Activated B cell treated with CpG ODN at 0.5 μM for 24 hours (primary cell): ENCODE measurements at regions not wholly inside any gene's neighbourhood (a gene's known extent, or its start where the extent isn't known, plus 50 kb on each side); places are given as distances from the start of the nearest gene placed in this dataset.

ENCODE experiments used
- ATAC-seq: fragments of 200-7000 bp; cut with Tn5 transposase; one replicate; pipeline ENCODE4 v1.10.0; 2021; ENCODE audit warnings: low read depth, mild to moderate bottlenecking, moderate library complexity
- CTCF ChIA-PET: fragments of 350-600 bp; sonication (Branson Sonifier 250); formaldehyde crosslinking; loops from one replicate; lab custom pipeline; 2021; ENCODE audit warnings: antibody characterized with exemption; lab: Charles Lee
- POLR2A ChIA-PET: fragments of 350-600 bp; sonication (Branson Sonifier 250); formaldehyde crosslinking; loops from one replicate; lab custom pipeline; 2021; ENCODE audit warnings: antibody characterized with exemption; lab: Charles Lee
- DNase-seq: peaks from one replicate; pipeline ENCODE4 v3.0.0; 2022
- H3K27ac Mint-ChIP-seq: one replicate; pipeline ENCODE4 v1.8.0; 2020; ENCODE audit warnings: mixed read lengths
- H3K27me3 Mint-ChIP-seq: one replicate; pipeline ENCODE4 v1.8.0; 2021; ENCODE audit warnings: mixed read lengths
- H3K36me3 Mint-ChIP-seq: one replicate; pipeline ENCODE4 v1.8.0; 2021; ENCODE audit warnings: low read depth, mixed read lengths
- H3K4me1 Mint-ChIP-seq: one replicate; pipeline ENCODE4 v1.8.0; 2021; ENCODE audit warnings: mixed read lengths
- H3K4me3 Mint-ChIP-seq: one replicate; pipeline ENCODE4 v1.8.0; 2020; ENCODE audit warnings: mild to moderate bottlenecking, mixed read lengths
- H3K9me3 Mint-ChIP-seq: one replicate; pipeline ENCODE4 v1.8.0; 2020; ENCODE audit warnings: mixed read lengths
- CTCF ChIP-seq: fragments of 200-600 bp; IDR thresholded peaks from one replicate; pipeline ENCODE4 v1.8.0; 2022; ENCODE audit warnings: antibody characterized with exemption, mild to moderate bottlenecking
- intact Hi-C: fragments of 100-400 bp; cut with micrococcal nuclease; formaldehyde crosslinking; loops from one replicate; pipeline ENCODE4 v1.15.1; 2024

- CTCF ChIA-PET, result no interaction called here
- Mint-ChIP-seq H3K27me3 (peaks cover 8% of the 10 kb centered on the region), H3K27ac (no peak overlapping the region), H3K9me3 (no peaks in the 10 kb centered on the region), H3K36me3 (no peaks in the 10 kb centered on the region), H3K4me1 (no peaks in the 10 kb centered on the region), H3K4me3 (no peak overlapping the region)
- ATAC-seq (no peak), DNase-seq (no peak)
- no peak for TF ChIP-seq CTCF
- intact Hi-C loops, result no loop called here
- POLR2A ChIA-PET, result no interaction called here
Measured at GRCh38 chr1:90107990-90108389, 113.1 kb downstream of the ZNF326 start.

- Mint-ChIP-seq H3K4me1 (no peaks in the 10 kb centered on the region), H3K9me3 (no peaks in the 10 kb centered on the region)
- CTCF ChIA-PET, result no interaction called here
Measured at GRCh38 chr1:90106311-90106710, 111.4 kb downstream of the ZNF326 start.

GRCh38 chr1:90104941-90105538 lies 110.1 kb downstream of the ZNF326 start:
- Mint-ChIP-seq H3K4me3 (no peak overlapping the region), H3K4me1 (no peaks in the 10 kb centered on the region), H3K27ac (no peak overlapping the region), H3K9me3 (no peaks in the 10 kb centered on the region), H3K27me3 (peaks cover 7% of the 10 kb centered on the region), H3K36me3 (no peaks in the 10 kb centered on the region)
- DNase-seq, result no peak
- ChIA-PET CTCF (no interaction called here), POLR2A (no interaction called here)
- intact Hi-C loops, result no loop called here
- TF ChIP-seq CTCF, result no peak
- no peak for ATAC-seq

More at GRCh38 chr1:90106311-90106710, 111.4 kb downstream of the ZNF326 start:
- Mint-ChIP-seq H3K36me3 (no peaks in the 10 kb centered on the region), H3K27ac (no peak overlapping the region), H3K27me3 (peaks cover 5% of the 10 kb centered on the region), H3K4me3 (no peak overlapping the region)
- TF ChIP-seq CTCF, result no peak
- POLR2A ChIA-PET, result no interaction called here
- no peak for ATAC-seq
- no peak for DNase-seq
- intact Hi-C loops, result no loop called here

GRCh38 chr1:90100566-90100965 lies 105.7 kb downstream of the ZNF326 start:
- peaks cover 2% of the 10 kb centered on the region for H3K9me3 Mint-ChIP-seq
- H3K36me3 Mint-ChIP-seq, result no peaks in the 10 kb centered on the region
- H3K4me3 Mint-ChIP-seq, result no peak overlapping the region
- no peak for TF ChIP-seq CTCF
- peaks cover 2% of the 10 kb centered on the region for H3K27me3 Mint-ChIP-seq
- ATAC-seq (no peak), DNase-seq (no peak)
- ChIA-PET POLR2A (no interaction called here), CTCF (no interaction called here)
- H3K27ac Mint-ChIP-seq, result no peak overlapping the region
- intact Hi-C loops, result no loop called here
- H3K4me1 Mint-ChIP-seq, result no peaks in the 10 kb centered on the region

GRCh38 chr1:90092441-90092840 lies 97.5 kb downstream of the ZNF326 start:
- no peak for ATAC-seq
- no peak for DNase-seq
- Mint-ChIP-seq H3K4me3 (no peak overlapping the region), H3K27me3 (peaks cover 15% of the 10 kb centered on the region), H3K27ac (no peak overlapping the region), H3K4me1 (no peaks in the 10 kb centered on the region), H3K9me3 (peaks cover 2% of the 10 kb centered on the region), H3K36me3 (no peaks in the 10 kb centered on the region)
- CTCF ChIA-PET, result no interaction called here
- intact Hi-C loops, result no loop called here
- POLR2A ChIA-PET, result no interaction called here
- TF ChIP-seq CTCF, result no peak
